GM12892 (cell line): ENCODE measurements at regions not wholly inside any gene's neighbourhood (a gene's known extent, or its start where the extent isn't known, plus 50 kb on each side); places are given as distances from the start of the nearest gene placed in this dataset.
"Not testable (repeated sequence)": the region's sequence is repeated elsewhere in the genome, so short reads cannot be mapped to it uniquely, and the experiment has no call there.

Source experiments
- DNase-seq: peaks from one replicate; pipeline ENCODE4 v3.0.0; 2011; ENCODE audit not compliant: insufficient read length
- FAIRE-seq: peaks from 2 replicates; lab custom pipeline; 2011; peaks lifted over from hg19 to GRCh38; lab: Jason Lieb, UNC
- POLR2A ChIP-seq: IDR thresholded peaks from 2 replicates; pipeline ENCODE4 v1.6.1; 2011; ENCODE audit warnings: low read depth, low read length, control low read depth
- POLR2AphosphoS5 ChIP-seq: IDR thresholded peaks from 2 replicates; pipeline ENCODE4 v1.6.1; 2011; ENCODE audit warnings: low read depth, low read length, control low read depth
- TAF1 ChIP-seq: IDR thresholded peaks from 2 replicates; pipeline ENCODE4 v1.6.1; 2011; ENCODE audit warnings: low read depth, mild to moderate bottlenecking, control low read depth, low read length, borderline replicate concordance

DNA sequence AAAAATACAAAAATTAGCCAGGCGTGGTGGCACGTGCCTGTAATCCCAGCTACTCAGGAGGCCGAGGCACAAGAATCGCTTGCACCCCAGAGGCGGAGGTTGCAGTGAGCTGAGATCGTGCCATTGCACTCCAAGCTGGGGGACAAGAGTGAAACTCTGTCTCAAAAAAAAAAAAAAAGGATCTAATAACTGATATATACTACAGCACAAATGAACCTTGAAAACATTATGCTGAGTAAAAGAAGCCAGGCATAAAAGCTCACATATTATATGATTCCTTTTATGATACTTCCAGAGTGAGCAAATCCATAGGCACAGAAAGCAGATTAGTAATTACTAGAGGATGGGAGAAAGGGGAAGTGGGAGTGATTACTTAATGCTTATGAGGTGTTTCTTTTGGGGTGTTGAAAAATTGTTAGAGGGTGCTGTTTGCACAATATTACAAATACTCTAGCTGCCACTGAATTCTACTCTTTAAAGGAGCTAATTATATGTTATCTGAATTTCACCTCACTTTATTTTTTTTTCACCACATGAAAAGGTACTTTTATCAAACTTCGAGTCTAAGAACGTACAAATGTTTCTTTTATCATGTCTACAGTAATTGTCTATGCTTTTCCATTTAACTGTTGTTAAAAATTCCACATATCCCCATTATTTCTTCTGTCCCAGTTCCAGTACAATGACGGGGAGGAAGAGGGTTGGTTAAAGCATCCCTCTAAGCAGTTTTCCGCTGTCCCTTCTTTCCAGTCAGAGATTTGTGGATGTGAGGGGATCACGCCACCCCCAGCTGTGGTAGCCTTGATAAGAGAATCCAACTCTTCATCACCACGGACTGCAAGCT, 77.7 kb upstream of the FAM174B start:
- no peak for DNase-seq
- no peak for TF ChIP-seq POLR2AphosphoS5
- TF ChIP-seq POLR2A: no peak
- no peak for TF ChIP-seq TAF1
- FAIRE-seq: no peak

DNA sequence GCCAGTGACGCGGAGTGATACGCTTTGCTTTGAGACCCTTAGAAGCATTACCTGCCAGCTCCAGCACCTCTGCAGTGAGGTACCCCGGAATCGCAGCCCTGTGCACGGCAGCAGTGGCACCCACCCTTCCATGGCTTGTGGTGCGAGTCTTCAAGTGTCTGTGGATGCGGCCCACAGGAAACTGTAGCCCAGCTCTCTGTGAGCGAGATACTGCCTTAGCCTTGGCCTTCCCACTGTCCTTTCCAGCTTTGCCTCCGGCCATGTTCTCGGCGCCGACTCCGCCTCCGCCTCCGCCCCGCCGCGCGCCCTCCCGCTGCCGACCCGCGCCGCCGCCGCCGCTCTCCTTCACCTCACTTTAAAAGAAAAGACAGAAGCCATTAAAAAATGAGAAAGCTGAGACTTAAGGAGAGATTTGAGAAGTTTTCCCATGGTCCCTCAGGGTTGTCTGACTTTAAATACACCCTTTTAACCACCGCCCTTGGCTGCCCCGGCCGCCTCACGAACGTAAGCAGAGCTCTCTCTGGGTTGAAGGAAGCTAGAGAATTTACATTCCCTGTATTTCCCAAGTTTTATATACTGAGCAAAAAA, 78.5 kb upstream of the FAM174B start:
- FAIRE-seq (no peak), DNase-seq (no peak)
- TF ChIP-seq POLR2A: no peak

DNA sequence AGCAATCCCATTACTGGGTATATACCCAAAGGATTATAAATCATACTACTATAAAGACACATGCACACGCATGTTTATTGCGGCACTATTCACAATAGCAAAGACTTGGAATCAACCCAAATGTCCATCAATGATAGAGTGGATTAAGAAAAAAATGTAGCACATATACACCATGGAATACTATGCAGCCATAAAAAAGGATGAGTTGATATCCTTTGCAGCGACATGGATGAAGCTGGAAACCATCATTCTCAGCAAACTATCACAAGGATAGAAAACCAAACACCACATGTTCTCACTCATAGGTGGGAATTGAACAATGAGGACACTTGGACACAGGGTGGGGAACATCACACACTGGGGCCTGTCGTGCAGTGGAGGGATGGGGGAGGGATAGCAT, 83.7 kb upstream of the FAM174B start:
- not testable (repeated sequence) for FAIRE-seq, DNase-seq

DNA sequence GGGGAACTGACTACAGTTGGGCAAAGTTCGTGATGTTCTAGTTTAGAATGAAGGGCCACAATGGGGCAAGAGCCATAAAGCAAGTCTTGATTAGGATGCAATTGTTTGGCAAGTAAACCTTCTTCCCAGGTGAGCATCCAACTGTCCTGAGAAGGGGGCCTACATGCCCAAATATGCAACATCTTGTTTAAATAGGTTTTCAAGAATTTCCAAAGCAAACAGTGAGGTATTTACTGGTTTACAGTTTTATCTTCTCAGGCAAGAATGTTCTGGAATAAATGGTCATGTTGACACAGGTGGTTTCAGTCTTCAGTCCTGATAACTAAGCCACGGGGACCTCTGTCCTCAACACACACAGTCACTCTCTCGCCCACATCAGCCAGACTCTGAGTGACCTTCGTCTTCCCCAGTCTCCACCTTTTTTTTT, 90.3 kb upstream of the FAM174B start:
- TF ChIP-seq TAF1 (no peak), POLR2AphosphoS5 (no peak), POLR2A (no peak)
- FAIRE-seq (no peak), DNase-seq (no peak)

DNA sequence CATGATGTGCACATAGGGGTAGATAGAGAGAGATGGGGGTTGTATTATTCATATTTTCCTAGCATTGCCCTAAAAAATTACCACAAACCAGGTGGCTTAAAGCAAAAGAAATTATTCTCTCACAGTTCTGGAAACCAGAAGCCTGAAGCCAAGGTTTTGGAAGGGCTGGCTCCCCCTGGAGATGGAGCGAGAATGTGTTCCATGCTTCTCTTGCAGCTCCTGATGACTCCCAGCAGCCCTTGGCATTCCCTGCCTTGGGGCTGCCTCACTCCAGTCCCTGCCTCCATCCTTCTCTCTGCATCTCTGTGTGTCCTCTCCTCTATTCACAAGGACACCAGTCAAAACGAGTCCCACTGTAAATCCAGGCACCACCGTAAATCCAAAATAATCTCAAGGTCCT, 91.5 kb upstream of the FAM174B start:
- TF ChIP-seq TAF1 (no peak), POLR2AphosphoS5 (no peak), POLR2A (no peak)

DNA sequence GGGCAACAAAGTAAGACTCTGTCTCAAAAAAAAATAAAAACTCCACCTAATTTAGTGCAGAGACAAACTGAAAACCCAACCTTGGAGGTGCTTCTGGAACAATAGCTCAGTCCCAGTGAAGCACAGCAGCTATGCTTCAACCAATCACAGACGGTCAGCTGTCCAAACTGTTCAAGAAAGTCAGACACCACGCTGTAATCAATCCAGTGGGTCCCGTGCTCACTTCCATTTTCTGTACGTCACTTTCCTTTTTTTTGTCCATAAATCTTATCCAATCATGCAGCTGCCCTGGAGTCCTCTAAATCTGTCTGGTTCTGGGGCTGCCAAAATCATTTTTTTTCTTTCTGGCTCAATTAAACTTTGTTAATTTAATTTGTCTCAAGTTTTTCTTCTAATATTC, 93.6 kb upstream of the FAM174B start:
- FAIRE-seq (no peak), DNase-seq (no peak)
- TF ChIP-seq TAF1 (no peak), POLR2AphosphoS5 (no peak), POLR2A (no peak)

More for the DNA sequence above, 91.5 kb upstream of the FAM174B start:
- FAIRE-seq (no peak), DNase-seq (no peak)

DNA sequence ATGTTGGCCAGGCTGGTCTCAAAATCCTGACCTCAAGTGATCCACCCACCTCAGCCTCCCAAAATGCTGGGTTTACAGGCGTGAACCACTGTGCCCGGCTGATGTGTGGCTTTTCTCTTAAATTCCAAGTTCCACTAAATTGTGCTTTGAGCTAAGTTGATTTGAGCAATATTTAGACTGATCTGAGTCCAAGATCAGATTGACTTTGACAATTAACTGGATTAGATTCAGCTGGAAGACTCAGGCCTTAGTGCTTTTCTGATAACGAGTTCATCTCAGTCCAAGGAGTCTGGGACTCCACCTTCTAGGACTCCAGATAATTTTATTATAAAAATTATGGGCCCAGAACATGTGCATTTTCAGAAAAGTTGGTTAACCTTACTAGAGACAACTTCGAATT, 94.4 kb upstream of the FAM174B start:
- DNase-seq: no peak
- FAIRE-seq: no peak
- TF ChIP-seq POLR2A (no peak), TAF1 (no peak), POLR2AphosphoS5 (no peak)

DNA sequence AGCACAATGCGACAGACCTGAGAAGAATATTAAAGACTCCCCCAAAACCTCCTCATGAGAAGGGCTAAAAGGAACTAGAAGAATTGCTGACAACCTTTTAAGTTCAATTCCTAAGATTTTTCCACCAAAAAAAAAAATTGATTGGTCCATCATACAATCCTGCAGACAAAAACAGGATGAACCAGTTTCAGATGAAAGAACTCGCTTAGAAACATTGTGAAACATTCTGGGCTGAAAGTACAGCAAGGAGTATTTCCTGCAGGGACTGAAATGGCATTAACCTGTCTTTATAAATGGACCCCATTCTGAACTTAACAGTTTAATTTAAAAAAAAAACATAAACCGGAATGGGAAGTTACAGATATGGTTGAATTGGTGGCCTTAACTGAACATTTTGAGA, 96.0 kb upstream of the FAM174B start:
- no peak for DNase-seq
- no peak for FAIRE-seq
- no peak for TF ChIP-seq POLR2A
- TF ChIP-seq TAF1: no peak
- no peak for TF ChIP-seq POLR2AphosphoS5

DNA sequence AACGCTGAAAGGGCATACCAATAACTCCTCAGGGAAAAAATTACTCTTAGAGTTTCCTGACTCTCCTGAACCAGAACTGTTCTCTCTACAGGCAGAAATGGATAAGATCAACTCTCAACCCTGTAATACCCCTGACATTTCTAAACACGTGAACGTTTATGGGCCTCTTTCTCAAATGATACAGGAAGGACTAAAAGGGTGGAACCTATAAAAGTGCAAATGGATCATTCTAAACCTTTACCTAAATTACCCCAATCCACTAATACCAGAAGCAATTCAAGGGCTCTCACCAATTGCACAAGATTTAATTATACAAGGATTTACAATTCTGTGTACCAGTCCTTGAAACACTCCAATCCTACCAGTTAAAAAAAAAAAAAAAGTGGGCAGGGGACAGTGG, 98.0 kb upstream of the FAM174B start:
- FAIRE-seq (no peak), DNase-seq (no peak)
- TF ChIP-seq POLR2AphosphoS5 (no peak), POLR2A (no peak)

DNA sequence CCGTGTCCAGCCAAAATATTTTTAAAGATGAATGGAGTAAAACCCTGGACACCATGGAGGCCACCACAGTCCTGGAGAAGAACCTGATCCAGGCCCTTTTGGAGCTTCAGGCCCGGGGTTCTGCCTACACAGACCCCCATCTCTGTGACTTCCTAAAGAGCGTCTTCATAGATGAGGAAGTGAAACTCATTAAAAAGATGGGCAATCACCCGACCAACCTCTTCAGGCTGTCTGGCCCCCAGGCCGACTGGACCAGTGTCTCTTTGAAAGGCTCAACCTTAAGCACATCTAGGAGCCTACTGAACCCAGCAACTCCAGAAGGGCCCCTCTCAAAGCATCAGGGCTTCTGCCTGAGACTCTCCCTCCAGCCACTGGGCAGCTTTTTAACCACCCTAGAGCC, 107.9 kb upstream of the FAM174B start:
- no peak for DNase-seq
- TF ChIP-seq TAF1 (no peak), POLR2AphosphoS5 (no peak), POLR2A (no peak)
- FAIRE-seq: no peak

DNA sequence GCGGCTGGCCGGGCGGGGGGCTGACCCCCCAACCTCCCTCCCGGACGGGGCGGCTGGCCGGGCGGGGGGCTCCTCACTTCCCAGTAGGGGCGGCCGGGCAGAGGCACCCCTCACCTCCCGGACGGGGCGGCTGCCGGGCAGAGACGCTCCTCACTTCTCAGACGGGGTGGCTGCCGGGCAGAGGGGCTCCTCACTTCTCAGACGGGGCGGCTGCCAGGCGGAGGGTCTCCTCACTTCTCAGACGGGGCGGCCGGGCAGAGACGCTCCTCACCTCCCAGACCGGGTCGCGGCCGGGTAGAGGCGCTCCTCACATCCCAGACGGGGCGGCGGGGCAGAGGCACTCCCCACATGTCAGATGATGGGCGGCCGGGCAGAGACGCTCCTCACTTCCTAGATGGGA, 112.6 kb upstream of the FAM174B start:
- FAIRE-seq, DNase-seq: not testable (repeated sequence)

DNA sequence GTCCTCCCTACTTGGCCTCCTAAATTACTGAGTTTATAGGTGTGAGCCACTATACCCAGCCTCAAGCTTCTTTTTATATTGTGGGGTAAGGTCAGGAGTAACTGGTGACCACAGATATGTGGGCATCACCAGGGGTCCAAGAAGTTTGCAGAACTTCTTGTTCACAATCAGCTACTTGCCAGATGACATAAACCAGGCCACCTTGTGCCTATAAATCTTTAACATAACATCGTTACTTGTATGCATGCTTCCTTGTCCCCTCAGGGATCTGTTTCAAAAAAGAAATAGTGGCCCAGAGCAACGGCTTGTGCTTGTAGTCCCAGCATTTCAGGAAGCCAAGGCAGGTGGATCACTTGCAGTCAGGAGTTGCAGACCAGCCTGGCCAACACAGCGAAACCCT, 115.1 kb upstream of the FAM174B start:
- DNase-seq (no peak), FAIRE-seq (no peak)
- TF ChIP-seq POLR2AphosphoS5 (no peak), TAF1 (no peak), POLR2A (no peak)
